GM19324 (cell line): ENCODE measurements at regions not wholly inside any gene's neighbourhood (a gene's known extent, or its start where the extent isn't known, plus 50 kb on each side); places are given as distances from the start of the nearest gene placed in this dataset.
A peak's percentile ranks its signal among the peaks of the same experiment; 100 is the strongest.

ENCODE experiments used
- ATAC-seq: cut with Tn5 transposase; IDR thresholded peaks from one replicate; pipeline ENCODE4 v1.9.1; 2021; ENCODE audit warnings: mild to moderate bottlenecking, moderate library complexity; ENCODE audit not compliant: unreplicated experiment, low FRiP score

DNA sequence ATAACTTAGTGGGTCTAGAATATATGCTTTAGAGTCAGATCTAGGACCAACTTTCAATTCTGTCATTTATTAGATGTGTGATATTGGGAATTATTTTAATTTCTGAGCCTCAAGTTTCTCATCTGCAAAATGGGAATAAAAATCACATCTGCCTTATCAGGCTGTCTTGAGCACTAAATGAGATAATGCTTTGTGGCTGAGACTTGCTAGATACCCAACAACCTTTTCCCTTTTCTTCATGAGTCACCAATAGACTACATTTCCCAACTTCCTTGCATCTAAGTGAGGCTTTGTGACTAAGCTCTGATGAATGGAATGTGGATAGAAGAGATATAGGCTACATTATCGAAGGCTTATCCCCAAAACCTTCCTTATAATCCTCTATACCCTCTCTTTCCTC, 220.7 kb upstream of the SESN3 start:
- no peak for ATAC-seq

DNA sequence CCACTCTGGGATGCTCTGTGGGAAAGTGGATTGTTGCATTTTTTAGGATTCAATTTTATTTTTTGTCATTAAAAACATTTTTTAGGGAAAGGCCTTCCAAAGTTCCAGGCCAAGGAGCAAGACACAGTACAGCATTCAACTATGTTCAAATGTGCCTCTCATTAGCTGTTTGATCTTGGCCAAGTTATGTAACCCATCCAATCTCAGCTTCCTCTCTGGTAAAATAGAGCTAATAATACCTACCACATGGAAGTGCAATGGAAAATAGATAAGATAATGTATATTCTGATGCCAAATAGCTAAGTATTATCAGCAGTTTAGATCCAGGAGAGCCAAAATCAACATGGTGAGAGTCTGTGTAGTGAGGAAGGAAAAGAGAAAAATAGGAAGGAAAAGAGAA, 220.3 kb upstream of the SESN3 start:
- ATAC-seq, result no peak

DNA sequence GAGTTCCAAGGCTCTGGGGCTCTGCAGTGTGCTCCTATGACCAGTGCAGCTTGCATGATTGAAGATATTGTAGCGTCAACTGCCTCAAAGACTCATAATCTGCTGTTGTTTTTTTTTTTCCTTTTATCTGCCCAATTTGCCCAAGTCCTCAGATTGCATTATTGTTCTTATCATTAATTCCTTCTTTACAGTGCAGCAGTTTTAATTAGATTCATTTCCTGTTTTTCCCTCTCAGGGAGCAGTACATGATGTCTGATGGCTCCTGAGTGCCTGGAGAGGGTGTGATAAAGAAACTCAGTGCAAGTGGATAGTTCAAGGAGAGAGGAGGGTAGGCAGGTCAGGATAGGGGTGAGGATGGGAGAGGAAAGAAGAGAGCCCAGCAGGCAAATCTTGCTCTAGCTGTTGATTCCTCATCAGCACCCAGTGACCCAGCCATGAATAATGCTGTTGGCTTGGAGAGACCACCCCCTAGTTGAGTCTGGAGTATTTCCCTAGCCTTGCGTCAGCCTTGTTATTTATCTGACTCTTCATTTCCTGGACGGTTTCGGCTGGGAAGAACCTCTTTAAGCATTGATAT, 219.6 kb upstream of the SESN3 start:
- no peak for ATAC-seq

DNA sequence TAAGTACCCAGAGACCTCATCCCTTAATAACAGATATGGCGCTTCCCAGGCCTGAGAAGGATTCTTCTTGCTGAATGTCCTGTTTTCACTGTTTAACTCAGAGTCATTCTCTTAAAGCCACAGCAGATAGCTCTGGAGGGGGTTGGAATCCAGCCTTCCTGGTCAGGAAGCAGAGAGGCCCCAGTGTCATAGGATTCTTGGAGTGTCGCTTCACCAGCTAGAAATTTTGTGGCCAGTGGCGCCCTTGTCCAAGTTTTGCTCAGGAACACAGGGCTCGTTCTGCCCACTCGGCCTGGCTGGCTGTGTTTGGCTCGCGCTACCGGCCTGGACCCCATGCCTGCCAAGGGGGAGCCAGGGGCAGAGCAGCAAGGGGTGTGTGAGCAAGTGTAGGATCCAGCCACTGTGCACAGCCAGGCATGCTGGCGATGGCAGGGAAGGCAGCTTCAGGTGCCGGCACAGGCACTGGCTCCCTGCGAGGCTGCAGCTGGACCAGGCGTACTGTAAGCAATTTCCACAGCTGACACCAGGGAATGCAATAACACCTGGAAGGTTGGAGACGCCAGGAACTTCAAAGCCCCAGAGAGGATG, 214.8 kb upstream of the SESN3 start:
- no peak for ATAC-seq

DNA sequence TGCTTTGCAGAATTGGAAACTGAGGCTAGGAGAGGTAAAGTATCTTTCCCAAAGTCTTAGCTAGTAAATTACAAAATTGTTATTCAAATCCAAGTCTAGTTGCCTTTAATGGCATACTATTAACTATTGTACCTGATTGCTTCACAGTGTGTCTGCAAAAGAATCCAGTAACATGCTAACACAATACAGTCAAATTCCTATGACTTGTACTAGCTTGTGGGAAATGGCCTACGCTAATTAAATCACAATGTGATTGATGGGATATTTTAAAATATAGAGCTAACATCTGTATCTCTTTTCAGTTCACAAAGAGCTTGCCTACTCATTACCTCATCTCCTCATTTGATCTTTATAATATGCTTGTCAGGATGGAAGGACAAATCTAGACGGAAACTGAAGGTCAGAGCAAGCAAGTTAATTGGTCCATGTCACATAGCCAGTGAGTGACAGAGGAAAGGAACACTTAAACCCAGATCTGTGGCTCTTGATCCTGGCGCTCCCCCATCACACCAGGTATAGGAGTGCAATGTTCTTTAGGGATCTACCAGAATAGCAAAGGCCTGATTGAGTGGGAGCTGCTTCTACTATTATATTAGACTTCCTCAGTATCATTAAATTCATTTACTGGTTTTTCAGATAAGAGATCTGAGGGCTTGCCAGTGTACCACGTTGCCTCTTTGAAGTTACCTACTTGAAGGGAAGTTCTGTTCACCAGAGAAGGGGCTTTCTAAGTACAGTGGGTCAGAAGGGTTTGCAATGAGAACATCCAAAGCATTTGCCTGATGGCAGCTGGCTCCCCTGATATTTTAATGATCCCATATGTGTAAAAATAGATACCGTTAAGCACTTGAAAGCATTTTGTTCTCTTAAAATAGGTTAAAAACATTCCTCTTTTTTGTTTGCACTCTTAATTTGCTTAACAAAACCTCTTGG, 213.6 kb upstream of the SESN3 start:
- ATAC-seq, result no peak

DNA sequence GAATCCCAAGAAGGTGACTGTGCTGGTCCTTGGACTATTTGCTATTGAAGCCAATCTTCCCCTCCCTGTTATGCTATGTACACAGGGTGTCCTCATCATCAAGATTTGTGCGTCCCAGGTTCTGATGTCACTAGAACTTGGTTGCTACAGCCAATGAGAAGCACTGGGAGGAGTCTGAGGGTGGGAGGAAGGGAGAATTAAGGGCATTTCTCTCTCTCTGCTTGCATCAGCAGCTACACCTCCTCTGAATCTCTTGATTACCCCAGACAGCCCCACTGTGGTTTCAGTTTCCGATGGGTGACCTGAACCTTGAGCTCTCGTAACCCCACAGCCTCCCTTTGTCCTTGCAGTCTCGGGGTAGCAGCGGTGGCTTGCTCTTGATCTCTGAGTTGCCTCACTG, 212.4 kb upstream of the SESN3 start:
- ATAC-seq, result peak; percentile 96

DNA sequence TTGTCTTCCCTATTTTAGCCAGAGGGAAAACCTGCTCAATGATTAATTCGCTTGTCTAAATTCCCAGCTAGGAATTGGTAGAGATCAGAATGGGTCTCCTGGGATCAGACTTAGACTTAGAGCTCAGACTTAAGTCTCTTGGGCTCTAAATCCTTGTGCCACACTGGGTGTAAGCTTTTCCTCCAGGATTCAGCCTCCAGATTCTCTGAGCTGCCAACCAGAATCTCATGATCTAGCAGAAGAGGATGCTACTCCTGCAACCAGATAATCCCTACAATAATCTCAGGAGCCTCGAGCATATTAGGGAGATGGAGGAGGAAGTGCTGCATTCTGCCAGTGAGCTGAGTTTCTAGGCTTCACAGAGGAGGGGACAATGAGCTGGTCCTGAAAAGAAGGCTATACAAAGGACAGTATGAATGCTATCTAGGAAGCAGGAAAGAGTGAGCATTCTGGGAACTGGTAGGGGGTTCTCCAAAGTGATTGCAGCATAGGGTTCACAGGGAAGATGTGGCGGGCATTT, 211.6 kb upstream of the SESN3 start:
- ATAC-seq, result no peak

DNA sequence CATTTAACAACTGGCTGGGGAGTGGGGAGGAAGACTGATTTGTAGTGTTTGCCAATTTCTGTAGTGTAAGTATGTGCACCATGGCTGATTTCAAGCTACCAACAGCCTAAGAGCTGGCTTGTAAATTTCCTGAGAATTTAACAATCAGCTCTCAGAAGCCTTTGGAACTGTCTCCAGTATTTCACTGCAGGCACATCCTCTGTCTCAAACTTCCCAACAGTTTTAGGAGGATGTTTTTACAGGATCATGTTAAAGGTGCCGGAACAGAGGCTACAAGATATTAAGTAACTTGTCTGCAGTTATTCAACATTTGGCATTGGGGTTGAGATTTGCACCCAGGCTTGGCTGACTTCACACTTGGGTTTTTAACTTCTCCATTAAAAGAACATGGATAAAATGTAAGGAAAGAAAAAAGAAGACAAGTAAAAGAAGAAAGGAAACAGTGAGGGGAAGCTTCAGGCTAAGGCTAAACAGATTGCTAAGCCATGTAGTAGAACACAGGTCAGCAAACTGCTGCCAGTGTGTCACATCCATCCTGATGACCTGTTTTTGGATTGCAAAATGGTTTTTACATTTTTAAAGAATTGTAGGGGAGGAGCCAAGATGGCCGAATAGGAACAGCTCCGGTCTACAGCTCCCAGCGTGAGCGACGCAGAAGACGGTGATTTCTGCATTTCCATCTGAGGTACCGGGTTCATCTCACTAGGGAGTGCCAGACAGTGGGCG, 204.8 kb upstream of the SESN3 start:
- no peak for ATAC-seq

DNA sequence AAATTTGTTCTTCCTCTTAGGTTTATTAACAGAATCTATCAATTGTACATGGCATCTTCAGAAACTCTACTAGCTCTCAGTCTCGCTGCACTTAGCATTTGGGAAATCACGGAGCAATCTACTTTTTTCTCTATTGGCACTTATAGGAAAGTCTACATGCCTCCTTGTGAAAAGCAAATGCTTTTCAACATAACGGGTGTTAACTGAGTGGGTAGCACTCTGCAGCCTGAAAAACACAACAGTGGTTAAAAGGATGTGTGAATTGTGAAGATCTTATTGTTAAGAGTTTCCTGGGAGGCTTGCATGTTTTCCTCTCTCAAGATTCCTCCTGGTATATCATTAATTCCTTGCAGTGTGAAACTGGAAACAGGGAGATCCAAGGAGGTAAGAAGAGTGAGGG, 204.2 kb upstream of the SESN3 start:
- no peak for ATAC-seq

DNA sequence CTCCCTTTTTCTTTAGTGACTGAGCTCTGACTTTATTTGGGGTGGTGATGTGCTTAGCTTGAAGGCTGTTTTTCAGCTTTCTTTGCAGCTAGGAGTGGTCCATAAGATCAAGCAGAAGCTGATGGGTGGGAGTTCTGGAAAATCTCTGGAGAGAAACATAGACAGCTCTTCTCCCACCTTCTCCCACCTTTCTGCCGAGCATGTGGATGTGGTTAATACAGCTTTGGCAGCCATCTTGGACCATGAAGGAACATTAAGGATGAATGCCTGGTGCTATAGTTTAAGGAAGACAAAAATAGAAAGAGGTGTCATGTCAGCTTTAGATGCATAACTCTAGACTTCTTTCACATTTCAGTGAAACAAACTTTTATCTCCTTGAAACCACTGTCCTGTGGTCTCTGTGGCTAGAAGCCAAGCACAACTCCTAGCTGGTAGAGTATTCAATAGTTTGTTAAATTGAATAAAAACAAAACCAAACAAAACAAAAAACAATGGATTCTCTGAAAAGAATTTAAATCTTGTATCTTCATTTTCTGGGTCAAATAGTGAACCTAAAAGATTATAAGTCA, 203.6 kb upstream of the SESN3 start:
- no peak for ATAC-seq

DNA sequence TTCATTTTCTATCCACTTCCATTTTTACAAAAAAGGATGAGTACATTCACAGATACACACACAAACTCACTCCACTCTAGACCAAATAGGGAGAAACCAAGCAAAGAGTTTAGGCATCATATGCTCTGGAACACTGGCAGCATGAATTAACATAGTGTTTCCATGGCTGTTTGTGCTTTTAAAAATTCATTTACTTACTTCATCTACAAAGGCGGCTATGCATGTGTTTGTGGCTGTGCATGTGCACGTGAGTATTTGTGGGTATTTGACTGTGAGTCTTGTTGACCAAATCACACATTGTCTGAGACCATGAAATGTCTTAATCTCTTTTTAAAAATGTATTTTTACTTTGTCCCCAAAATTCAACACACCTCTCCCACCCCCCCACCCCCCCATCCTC, 203.0 kb upstream of the SESN3 start:
- ATAC-seq, result no peak

DNA sequence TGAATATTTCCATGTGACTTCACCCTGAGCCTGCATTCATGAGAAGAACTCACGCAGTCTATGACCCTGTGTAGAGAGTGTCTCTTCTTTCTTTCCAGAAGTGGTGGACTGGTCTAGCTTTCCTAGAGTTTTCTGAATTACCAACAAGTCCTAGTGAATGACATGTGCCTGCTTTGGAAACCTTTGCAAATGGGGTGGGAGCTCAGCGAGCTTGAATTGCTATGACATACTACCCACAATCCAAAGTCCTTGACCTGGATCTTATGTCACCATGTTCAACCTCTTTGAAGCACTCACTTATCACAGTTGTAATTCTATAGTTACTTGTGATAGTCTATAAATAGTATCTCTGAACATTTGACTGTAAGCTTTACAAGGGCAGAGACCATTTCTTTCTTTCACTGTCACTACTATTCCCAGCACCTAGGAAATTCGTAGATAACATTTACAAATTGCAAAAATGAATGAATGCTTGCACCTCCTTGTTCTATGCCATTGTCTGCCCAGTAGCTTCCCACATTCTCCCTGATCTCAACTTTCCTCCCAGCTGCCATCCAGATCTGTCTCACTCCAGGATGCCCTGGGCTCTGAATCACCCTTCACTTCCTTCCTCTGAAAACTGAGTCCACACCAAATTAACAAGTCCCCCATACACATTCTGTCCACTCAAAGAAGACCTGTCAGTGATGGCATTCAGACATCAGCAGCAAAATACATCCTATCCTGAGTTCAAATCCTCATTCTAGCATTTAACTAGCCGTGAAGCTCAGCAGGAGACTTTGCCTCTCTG, 201.9 kb upstream of the SESN3 start:
- ATAC-seq, result no peak

DNA sequence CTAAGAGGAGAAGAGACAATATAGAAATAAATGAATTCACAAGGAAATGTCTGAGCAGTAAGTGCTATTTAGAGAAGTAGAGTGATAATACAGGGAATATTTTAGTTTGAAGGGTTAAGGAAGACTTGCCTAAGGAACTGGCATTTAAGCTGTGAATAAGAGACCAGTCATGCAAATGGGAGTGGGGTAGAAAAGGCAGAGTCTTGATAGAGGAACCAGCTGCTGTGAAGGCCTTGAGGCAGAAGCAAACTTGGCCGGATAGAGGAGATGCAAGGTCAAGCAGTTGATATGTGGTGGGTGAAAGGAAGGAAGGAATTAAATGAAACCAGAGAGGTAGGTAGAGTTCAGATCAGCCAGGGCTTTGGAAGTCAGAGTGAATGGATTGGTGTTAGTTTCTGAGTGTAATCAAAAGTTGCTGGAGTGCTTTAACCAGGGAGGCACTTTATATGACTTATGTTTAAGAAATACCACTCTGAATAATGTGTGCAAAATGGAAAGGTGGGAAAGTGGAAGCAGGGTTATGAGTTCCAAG, 198.4 kb upstream of the SESN3 start:
- ATAC-seq, result no peak

DNA sequence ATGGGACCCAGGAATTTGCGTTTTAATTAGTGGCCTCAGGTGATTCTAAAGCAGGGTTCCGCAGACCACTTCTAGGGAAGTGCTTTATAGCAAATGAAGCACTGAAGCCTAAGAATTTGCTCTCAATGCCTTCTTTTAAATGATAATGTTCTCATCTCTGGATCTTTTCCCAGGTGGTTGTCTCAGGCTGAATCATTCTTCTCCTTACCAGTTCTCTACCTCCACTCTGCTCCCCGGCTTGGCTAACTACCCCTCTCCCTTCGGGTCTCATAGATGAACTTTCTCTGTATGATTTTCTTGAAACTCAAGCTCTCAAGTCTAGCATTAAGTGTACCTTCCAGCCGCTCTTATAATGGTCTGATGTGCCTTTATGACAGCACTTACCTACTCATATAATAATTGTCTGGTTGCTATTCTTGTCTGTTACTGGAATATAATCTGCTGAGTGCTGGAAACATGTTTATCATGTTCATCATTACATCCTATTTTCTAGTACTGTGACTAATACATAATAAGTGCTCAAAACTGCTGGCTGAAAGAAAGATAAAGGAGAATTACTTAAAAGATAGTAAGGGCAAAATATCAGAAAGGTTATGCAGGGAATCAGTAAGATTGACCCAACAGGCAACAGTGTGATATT, 195.9 kb upstream of the SESN3 start:
- ATAC-seq, result no peak

DNA sequence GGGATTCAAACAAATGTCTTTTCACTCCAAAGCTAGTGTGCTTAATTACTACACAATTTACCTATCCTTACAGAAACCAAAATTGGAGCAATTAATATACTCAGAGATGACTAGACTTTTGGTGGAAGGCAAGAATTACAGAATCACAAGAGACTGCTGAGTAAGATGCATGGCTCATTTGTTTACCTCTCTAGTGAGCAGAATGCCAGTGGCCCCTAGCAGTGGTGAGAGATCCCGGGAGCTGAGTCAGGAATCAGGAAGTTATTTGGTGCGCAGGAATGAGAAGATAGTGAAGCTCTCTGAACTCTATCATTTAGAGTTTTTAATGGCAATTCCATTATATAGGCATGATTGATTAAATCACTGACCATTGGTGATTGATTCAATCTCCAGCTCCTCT, 188.9 kb upstream of the SESN3 start:
- ATAC-seq, result no peak

DNA sequence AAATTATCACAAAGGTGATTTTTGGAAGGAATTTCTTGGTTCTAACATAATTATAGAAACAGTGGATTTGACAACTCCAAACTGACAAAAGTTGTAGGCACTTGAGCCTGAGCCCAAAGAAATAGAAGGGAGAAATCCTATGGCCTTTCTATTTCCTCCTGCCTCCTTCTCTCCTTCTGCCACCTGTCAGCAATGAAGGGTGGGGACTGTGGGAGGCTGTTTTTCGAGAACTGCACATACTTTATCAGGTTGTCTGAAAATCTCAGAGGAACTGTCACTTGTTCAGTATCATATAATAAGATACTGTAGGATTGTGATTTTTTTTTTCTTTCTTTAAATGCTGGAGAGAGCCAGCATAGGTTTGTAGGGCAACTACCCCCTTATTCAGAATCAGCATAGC, 187.9 kb upstream of the SESN3 start:
- no peak for ATAC-seq

DNA sequence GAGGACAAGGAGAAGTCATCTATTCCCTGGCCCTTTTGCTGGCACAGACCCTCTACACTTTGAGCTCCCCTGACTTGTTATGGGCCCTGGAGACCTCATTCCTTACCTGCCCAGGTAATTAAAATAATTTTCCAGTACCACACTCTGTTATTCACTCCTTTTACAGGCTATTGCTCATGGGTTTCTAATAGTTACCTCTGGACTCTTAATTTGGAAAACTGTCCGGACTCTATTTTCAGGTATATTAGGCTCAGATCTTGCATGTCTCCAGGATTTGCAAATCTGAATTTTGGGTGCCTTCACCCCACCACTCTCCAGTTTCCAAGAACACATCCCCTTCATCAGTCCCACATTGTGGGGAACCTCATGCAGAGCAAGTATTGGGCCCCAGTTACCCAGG, 186.8 kb upstream of the SESN3 start:
- no peak for ATAC-seq

DNA sequence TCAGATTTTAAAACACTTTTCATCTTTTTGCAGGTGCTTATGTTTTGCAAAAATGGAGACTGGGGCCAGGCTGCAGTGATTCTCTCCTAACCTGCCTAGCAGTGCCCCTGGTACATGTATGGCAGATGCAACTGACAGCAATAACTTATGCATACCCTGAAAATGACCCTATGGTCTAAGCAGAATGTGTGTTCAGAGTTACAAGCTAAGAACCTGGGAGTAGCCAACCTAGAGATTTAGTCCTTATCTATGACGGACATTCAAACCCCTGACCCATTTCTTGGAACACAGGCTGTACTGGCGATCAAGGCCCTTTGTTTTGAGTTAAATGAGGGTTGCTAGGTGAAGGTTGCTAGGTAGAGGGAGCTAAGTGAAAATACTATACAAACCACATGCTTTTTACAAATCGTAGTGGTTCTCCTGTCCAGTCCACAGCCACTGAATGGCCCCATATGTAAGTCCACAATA, 184.9 kb upstream of the SESN3 start:
- no peak for ATAC-seq

DNA sequence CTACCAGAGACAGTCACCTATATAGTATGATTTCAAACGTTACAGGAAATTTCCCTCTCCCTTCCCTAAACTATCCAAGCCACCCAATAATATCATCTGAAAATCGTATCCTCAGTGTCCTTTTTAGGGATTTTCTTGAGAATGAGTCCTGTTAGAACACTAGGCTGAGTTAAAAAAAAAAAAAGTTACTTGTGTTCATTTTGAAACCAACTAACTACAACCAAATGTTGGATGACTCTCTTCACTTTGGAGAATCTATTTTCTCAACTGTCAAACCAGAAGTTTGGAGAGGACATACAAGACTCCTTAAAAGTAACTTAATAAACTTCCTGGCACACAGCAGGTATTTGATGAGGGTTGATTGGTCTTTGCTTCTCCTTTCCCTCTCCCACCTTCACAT, 183.2 kb upstream of the SESN3 start:
- no peak for ATAC-seq
